Choroid plexus epithelial cell (primary cell): ENCODE measurements at regions not wholly inside any gene's neighbourhood (a gene's known extent, or its start where the extent isn't known, plus 50 kb on each side); places are given as distances from the start of the nearest gene placed in this dataset.

Source experiments
- DNase-seq: peaks from one replicate; pipeline ENCODE4 v3.0.0-alpha.2; 2010; ENCODE audit warnings: low read depth
- H3K4me3 ChIP-seq: 2 replicates; pipeline ENCODE4 v1.5.1; 2011; ENCODE audit warnings: low read depth, mild to moderate bottlenecking, control low read depth, low read length, moderate library complexity
- TF ChIP-seq, protein P1 (sequence below): conservative IDR thresholded peaks from 2 replicates; pipeline ENCODE4 v1.5.1; 2011; ENCODE audit warnings: low read depth, mild to moderate bottlenecking, control low read depth, inconsistent platforms, low read length, moderate library complexity

DNA sequence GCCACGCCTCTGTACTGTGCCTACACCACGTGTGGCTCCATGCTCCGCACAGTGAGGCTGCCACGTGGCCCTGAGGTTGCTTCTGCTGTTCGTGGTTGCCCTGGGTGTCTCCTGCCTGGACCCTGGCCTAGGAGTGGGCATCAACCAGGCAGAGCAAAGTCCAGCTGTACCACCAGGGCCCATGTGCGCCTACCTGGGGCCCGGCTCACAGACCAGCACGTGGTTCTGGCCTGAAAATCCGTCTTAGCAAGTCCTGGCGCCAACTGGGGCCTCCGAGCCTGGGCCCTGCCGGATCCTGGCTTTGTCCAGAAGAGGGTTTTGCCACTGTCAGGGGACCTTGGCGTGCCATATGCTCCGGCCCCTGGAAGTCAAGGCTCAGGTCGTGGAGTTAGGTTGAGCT lies 107.1 kb upstream of the TTC34 start:
- no peak overlapping the region for H3K4me3 ChIP-seq
- TF ChIP-seq, protein P1, sequence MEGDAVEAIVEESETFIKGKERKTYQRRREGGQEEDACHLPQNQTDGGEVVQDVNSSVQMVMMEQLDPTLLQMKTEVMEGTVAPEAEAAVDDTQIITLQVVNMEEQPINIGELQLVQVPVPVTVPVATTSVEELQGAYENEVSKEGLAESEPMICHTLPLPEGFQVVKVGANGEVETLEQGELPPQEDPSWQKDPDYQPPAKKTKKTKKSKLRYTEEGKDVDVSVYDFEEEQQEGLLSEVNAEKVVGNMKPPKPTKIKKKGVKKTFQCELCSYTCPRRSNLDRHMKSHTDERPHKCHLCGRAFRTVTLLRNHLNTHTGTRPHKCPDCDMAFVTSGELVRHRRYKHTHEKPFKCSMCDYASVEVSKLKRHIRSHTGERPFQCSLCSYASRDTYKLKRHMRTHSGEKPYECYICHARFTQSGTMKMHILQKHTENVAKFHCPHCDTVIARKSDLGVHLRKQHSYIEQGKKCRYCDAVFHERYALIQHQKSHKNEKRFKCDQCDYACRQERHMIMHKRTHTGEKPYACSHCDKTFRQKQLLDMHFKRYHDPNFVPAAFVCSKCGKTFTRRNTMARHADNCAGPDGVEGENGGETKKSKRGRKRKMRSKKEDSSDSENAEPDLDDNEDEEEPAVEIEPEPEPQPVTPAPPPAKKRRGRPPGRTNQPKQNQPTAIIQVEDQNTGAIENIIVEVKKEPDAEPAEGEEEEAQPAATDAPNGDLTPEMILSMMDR: no peak

DNA sequence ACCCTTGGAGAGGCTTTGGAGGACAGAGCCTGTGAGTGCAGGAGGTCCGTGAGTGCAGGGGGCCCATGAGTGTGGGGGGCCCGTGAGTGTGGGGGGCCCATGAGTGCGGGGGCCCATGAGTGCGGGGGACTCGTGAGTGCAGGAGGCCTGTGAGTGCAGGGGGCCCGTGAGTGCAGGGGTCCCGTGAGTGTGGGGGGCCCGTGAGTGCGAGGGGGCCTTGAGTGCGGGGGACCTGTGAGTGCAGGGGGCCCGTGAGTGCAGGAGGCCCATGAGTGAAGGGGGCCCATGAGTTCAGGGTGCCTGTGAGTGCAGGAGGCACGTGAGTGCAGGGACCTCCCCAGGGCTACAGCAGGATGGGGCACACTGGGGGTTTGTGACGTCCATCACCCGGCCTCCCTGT lies 108.3 kb upstream of the TTC34 start:
- DNase-seq: no peak
- TF ChIP-seq, protein P1: no peak
- H3K4me3 ChIP-seq: no peak overlapping the region

More for the DNA sequence above, 107.1 kb upstream of the TTC34 start:
- DNase-seq: no peak

DNA sequence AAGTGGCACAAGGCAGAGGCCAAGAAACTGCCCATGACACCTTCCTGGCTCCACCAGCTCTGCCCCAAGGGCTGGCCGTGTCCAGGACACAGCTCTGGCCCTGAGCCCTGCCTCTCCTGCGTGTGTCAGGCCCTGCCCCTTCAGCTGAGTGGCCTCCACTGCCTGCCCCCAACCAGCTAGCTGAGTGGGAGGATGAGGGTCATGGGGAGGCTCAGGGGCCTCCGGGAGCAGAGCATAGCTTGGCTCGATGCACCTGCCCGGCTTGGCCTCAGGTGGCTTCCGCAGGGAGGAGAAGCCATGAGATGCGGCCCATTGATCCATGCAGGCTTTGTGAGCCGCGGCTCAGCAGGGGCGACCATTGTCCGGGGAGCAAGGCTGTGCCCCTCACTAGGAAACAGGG lies 108.7 kb upstream of the TTC34 start:
- H3K4me3 ChIP-seq: no peak overlapping the region
- TF ChIP-seq, protein P1: no peak
- DNase-seq: no peak

DNA sequence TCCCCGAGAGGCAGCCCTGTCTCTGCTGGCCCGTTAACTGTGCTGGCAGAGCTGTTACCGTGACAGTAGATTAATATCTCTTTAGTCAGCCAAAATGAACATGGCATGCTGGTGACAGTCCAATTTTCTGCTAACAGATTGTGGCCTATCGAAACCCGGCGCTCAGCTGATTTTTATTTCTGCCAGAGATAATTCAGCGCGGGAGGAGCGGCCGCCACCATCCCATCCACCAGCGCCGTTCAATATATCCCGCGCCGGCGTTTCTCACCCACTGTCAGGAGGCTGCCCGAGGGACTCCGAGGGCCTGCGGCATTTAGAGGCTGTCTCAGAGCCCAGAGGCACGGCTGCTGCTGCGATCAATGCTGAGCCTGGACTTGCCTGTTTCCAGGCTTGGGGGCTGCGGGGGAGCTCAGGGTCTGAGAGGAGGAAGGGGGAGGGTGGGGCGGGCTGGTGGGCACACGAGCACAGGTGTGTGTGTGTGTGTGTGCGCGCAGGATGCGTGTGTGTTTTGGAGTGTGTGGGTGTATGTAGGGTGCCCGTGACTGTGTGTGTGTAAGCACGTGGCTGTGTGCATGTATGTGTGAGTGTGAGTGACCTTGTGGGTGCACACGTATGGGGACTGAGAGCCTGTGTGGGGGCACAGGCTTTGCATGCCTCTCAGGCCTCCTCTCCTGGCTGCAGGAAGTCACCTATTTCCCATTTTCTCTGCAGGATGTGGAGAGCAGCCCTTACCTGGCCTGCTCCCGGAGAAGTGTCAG lies 109.7 kb upstream of the ACTRT2 start:
- TF ChIP-seq, protein P1: no peak
- no peak overlapping the region for H3K4me3 ChIP-seq
- DNase-seq: no peak

DNA sequence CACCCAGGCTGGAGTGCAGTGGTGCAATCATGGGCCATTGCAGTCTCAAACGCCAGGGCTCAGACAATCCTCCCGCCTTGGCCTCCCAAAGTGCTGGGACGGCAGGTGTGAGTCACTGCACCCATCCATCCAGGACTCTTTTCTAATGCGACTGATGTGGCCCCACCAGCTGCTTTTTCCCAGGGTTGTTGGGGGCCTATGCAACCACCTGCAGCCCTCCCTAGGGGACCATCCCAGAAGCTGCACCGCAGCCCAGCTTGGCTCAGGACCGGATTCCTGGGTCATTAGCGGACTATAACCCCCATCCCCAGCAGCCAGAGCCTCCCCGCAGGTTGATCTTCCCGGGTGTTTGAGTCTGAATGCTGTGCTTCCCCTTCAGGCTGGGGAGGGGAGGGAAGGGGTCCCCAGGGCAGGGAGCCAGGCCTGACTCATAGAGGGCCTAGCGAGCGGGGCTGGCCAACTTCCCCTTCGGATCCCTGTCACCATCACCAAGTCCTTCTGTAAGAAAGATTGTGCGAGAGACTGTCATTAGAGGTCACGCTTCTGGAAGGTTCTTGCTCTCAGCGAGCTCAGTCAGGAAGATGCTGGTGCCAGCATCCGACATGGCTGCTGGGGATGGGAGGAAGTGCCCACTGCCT lies 108.7 kb upstream of the ACTRT2 start:
- no peak overlapping the region for H3K4me3 ChIP-seq
- DNase-seq: no peak
- TF ChIP-seq, protein P1: no peak

DNA sequence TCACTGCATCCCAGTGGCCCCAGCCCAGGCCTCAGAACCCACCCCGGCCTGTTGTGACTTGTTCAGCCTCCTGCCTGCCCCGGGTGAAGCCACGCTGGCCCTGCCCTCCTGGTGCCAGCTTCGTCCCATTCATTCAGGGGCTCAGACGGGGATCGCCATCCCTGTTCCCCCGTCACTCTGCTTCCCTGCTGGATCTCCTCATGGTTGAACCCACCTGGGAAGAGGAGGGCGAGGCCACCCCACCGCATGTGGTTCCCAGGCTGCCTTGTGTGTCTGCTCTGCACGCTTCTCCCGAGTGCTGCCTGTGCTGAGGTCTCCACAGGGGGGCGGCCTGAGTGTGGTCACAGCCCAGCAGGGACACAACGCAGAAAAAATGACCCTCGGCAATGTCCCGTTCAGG lies 108.2 kb upstream of the ACTRT2 start:
- DNase-seq: no peak
- TF ChIP-seq, protein P1: no peak
- no peak overlapping the region for H3K4me3 ChIP-seq

DNA sequence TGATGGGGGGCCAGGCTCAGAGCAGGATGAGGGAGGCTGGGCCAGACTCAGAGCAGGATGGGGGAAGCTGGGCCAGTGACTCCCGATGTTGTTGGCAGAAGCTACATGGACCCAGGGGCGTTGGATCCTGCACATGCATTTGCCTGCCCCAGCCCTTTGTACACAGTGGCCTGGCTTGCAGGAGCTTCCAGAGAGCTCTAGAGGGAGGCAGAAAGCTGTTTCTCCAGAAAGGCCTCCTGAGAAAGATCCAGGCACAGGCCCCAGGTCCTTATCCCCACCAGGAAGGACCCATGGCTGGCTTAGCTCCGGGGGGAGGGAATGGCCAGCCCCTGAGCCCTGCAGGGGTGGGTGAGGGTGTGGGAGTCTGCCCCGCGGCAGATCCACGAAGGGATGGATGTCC lies 106.6 kb upstream of the ACTRT2 start:
- TF ChIP-seq, protein P1: no peak
- no peak for DNase-seq
- no peak overlapping the region for H3K4me3 ChIP-seq
